Inflammatory macrophage treated with lipopolysaccharide for 1 hour (primary cell): ENCODE measurements at regions not wholly inside any gene's neighbourhood (a gene's known extent, or its start where the extent isn't known, plus 50 kb on each side); places are given as distances from the start of the nearest gene placed in this dataset.
"Not testable (repeated sequence)": the region's sequence is repeated elsewhere in the genome, so short reads cannot be mapped to it uniquely, and the experiment has no call there.

Experiments
- DNase-seq, 2 donors: peaks; one replicate each; pipeline ENCODE4 v3.0.0-alpha.2; 2020 to 2022

- DNase-seq, result no peak
Observed at GRCh38 chr17:20916383-20916782, 126.4 kb downstream of the USP22 start.

GRCh38 chr17:20917610-20918306 lies 125.1 kb downstream of the USP22 start:
- DNase-seq, result not testable (repeated sequence)

- DNase-seq, result no peak
Observed at GRCh38 chr17:20920095-20920814, 122.6 kb downstream of the USP22 start.

GRCh38 chr17:20920815-20921199 lies 122.0 kb downstream of the USP22 start:
- DNase-seq, result no peak

GRCh38 chr17:20922128-20922670 lies 120.6 kb downstream of the USP22 start:
- DNase-seq, result no peak

GRCh38 chr17:20924306-20924705 lies 118.5 kb downstream of the USP22 start:
- no peak for DNase-seq

- no peak for DNase-seq
Observed at GRCh38 chr17:20925091-20925490, 117.7 kb downstream of the USP22 start.

- DNase-seq, result no peak
Observed at GRCh38 chr17:20925954-20926353, 116.9 kb downstream of the USP22 start.

- DNase-seq, result no peak
Observed at GRCh38 chr17:20926532-20926931, 116.3 kb downstream of the USP22 start.

GRCh38 chr17:20927308-20927977 lies 115.4 kb downstream of the USP22 start:
- no peak for DNase-seq

- DNase-seq, result no peak
Observed at GRCh38 chr17:20929334-20929733, 113.5 kb downstream of the USP22 start.

GRCh38 chr17:20930081-20930760 lies 112.6 kb downstream of the USP22 start:
- DNase-seq, result no peak

GRCh38 chr17:20933040-20933439 lies 109.8 kb downstream of the USP22 start:
- DNase-seq, result not testable (repeated sequence)

- no peak for DNase-seq
Observed at GRCh38 chr17:20934288-20934687, 108.5 kb downstream of the USP22 start.

GRCh38 chr17:20935740-20936139 lies 107.1 kb downstream of the USP22 start:
- no peak for DNase-seq

GRCh38 chr17:20938244-20938643 lies 104.6 kb downstream of the USP22 start:
- no peak for DNase-seq

- peak in 1 of 2 donors; percentile 21 for DNase-seq
Observed at GRCh38 chr17:20938988-20939615, 103.7 kb downstream of the USP22 start.

- DNase-seq, result no peak
Observed at GRCh38 chr17:20941872-20942271, 100.9 kb downstream of the USP22 start.

- no peak for DNase-seq
Observed at GRCh38 chr17:20944014-20944865, 98.6 kb downstream of the USP22 start.

GRCh38 chr17:20947708-20948107 lies 95.1 kb downstream of the USP22 start:
- DNase-seq, result not testable (repeated sequence)

GRCh38 chr17:20948984-20949777 lies 93.6 kb downstream of the USP22 start:
- DNase-seq, result no peak
